Progenitor cell of endocrine pancreas (in vitro differentiated cells): ENCODE measurements at regions not wholly inside any gene's neighbourhood (a gene's known extent, or its start where the extent isn't known, plus 50 kb on each side); places are given as distances from the start of the nearest gene placed in this dataset.

ENCODE experiments used
- DNase-seq: peaks from one replicate; pipeline ENCODE4 v3.0.0; 2021; ENCODE audit warnings: low spot score; ENCODE audit not compliant: unreplicated experiment
- H3K27ac Mint-ChIP-seq: 2 replicates; pipeline ENCODE4 v1.8.0; 2021; ENCODE audit warnings: mild to moderate bottlenecking, moderate library complexity, mixed read lengths
- H3K27me3 Mint-ChIP-seq: 2 replicates; pipeline ENCODE4 v1.8.0; 2021; ENCODE audit warnings: mixed read lengths
- H3K36me3 Mint-ChIP-seq: 2 replicates; pipeline ENCODE4 v1.8.0; 2022; ENCODE audit warnings: mixed read lengths; ENCODE audit not compliant: insufficient read depth
- H3K4me1 Mint-ChIP-seq: 2 replicates; pipeline ENCODE4 v1.8.0; 2021; ENCODE audit warnings: low read depth, mixed read lengths
- H3K4me3 Mint-ChIP-seq: 2 replicates; pipeline ENCODE4 v1.8.0; 2021; ENCODE audit warnings: low read depth, mild to moderate bottlenecking, moderate library complexity, mixed read lengths
- H3K9me3 Mint-ChIP-seq: 2 replicates; pipeline ENCODE4 v1.8.0; 2021; ENCODE audit warnings: low read depth, mixed read lengths
- CTCF ChIP-seq: fragments of 200-600 bp; sonication (generic); IDR thresholded peaks from one replicate; pipeline ENCODE4 v1.5.0; 2021; ENCODE audit warnings: antibody characterized with exemption, mild to moderate bottlenecking; ENCODE audit not compliant: unreplicated experiment

- H3K9me3 Mint-ChIP-seq, result no peaks in the 10 kb centered on the region
- no peak overlapping the region for H3K27ac Mint-ChIP-seq
- no peaks in the 10 kb centered on the region for H3K27me3 Mint-ChIP-seq
- H3K36me3 Mint-ChIP-seq, result no peaks in the 10 kb centered on the region
- H3K4me1 Mint-ChIP-seq, result peaks cover 3% of the 10 kb centered on the region
- no peak for TF ChIP-seq CTCF
- no peak for DNase-seq
- H3K4me3 Mint-ChIP-seq, result no peak overlapping the region
These were observed 80.3 kb upstream of the MTPN start for GRCh38 chr7:136057509-136057908.

- H3K36me3 Mint-ChIP-seq, result no peaks in the 10 kb centered on the region
- H3K4me3 Mint-ChIP-seq, result no peak overlapping the region
- no peaks in the 10 kb centered on the region for H3K9me3 Mint-ChIP-seq
- H3K27ac Mint-ChIP-seq, result peak overlapping the region; percentile 5
- H3K4me1 Mint-ChIP-seq, result peaks cover 3% of the 10 kb centered on the region
- DNase-seq, result no peak
- H3K27me3 Mint-ChIP-seq, result no peaks in the 10 kb centered on the region
- no peak for TF ChIP-seq CTCF
These were observed 79.6 kb upstream of the MTPN start for GRCh38 chr7:136056651-136057231.

GRCh38 chr7:136055266-136055665, 78.1 kb upstream of the MTPN start:
- Mint-ChIP-seq H3K4me3 (no peak overlapping the region), H3K4me1 (peaks cover 3% of the 10 kb centered on the region), H3K36me3 (no peaks in the 10 kb centered on the region), H3K9me3 (no peaks in the 10 kb centered on the region), H3K27me3 (no peaks in the 10 kb centered on the region), H3K27ac (no peak overlapping the region)
- TF ChIP-seq CTCF, result no peak
- no peak for DNase-seq

GRCh38 chr7:136053689-136054485, 76.7 kb upstream of the MTPN start:
- no peak for TF ChIP-seq CTCF
- no peak overlapping the region for H3K27ac Mint-ChIP-seq
- H3K4me1 Mint-ChIP-seq, result peaks cover 3% of the 10 kb centered on the region
- DNase-seq, result no peak
- no peaks in the 10 kb centered on the region for H3K36me3 Mint-ChIP-seq
- no peak overlapping the region for H3K4me3 Mint-ChIP-seq
- no peaks in the 10 kb centered on the region for H3K27me3 Mint-ChIP-seq
- peaks cover 2% of the 10 kb centered on the region for H3K9me3 Mint-ChIP-seq

GRCh38 chr7:136051203-136051928, 74.2 kb upstream of the MTPN start:
- H3K9me3 Mint-ChIP-seq, result peaks cover 6% of the 10 kb centered on the region
- H3K36me3 Mint-ChIP-seq, result no peaks in the 10 kb centered on the region
- H3K4me3 Mint-ChIP-seq, result no peak overlapping the region
- no peak for TF ChIP-seq CTCF
- peaks cover 1% of the 10 kb centered on the region for H3K4me1 Mint-ChIP-seq
- no peak overlapping the region for H3K27ac Mint-ChIP-seq
- DNase-seq, result no peak
- no peaks in the 10 kb centered on the region for H3K27me3 Mint-ChIP-seq
